ENCODE measurements at regions not wholly inside any gene's neighbourhood (a gene's known extent, or its start where the extent isn't known, plus 50 kb on each side); places are given as distances from the start of the nearest gene placed in this dataset.

DNA sequence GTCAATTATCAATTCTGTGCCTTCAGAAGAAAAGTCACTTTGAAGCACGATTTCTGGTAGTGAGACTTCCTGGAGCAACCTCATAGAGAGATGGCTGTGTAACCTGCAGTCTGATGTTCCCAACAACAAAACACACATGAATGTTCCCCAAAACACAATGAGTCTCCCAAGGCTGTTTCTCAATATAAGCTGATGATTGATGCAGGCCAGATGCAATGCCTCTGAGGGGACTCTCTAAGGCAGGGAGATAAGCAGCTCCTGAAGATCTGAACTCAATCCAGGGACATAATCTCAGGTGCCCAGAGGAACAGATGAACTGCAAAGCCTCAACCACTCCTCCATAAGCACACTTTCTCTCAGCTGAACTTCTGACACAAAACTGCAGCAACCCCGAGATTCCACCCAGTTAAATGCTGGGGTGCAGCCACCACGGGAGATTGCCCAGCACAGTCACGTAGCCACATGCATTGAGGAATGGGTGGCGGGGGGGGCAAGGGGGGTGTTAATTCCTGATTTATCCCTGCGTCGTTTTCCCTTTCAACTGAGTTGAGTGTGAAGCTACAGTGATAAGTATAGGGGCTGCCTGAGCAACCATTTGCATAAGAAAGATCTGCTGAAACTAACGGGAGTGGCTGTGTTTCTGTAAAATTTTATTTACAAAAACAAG, 122.7 kb upstream of the RASEF start:
- TF ChIP-seq, protein P1, sequence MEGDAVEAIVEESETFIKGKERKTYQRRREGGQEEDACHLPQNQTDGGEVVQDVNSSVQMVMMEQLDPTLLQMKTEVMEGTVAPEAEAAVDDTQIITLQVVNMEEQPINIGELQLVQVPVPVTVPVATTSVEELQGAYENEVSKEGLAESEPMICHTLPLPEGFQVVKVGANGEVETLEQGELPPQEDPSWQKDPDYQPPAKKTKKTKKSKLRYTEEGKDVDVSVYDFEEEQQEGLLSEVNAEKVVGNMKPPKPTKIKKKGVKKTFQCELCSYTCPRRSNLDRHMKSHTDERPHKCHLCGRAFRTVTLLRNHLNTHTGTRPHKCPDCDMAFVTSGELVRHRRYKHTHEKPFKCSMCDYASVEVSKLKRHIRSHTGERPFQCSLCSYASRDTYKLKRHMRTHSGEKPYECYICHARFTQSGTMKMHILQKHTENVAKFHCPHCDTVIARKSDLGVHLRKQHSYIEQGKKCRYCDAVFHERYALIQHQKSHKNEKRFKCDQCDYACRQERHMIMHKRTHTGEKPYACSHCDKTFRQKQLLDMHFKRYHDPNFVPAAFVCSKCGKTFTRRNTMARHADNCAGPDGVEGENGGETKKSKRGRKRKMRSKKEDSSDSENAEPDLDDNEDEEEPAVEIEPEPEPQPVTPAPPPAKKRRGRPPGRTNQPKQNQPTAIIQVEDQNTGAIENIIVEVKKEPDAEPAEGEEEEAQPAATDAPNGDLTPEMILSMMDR (conservative IDR thresholded peaks at IDR 0.05 in 1 of 2, IDR thresholded peaks at IDR 0.05 in 1 of 2; ENCODE audit: low read depth in 1 of 2, low read length in 2 of 2), result no peak
- TF ChIP-seq EZH2 (IDR thresholded peaks at IDR 0.05; ENCODE audit: low read length, missing control alignments), result no peak

Measured in fibroblast of lung (primary cell).